Neural progenitor cell (in vitro differentiated cells): ENCODE measurements at regions not wholly inside any gene's neighbourhood (a gene's known extent, or its start where the extent isn't known, plus 50 kb on each side); places are given as distances from the start of the nearest gene placed in this dataset.
A peak's percentile ranks its signal among the peaks of the same experiment; 100 is the strongest.

Experiments used
- DNase-seq: peaks from one replicate; pipeline ENCODE4 v3.0.0-alpha.2; 2016; ENCODE audit warnings: low spot score
- H2AFZ ChIP-seq: fragments of 200-600 bp; sonication (generic); replicated peaks from 2 replicates; pipeline ENCODE4 v1.6.1; 2016; ENCODE audit warnings: antibody characterized with exemption
- H3F3A ChIP-seq: fragments of 200-600 bp; sonication (generic); 2 replicates; pipeline ENCODE4 v1.6.1; 2016; ENCODE audit warnings: antibody characterized with exemption, low read depth
- H3K27ac ChIP-seq: fragments of 200-600 bp; sonication (generic); 2 replicates; pipeline ENCODE4 v1.5.1; 2016; ENCODE audit warnings: mild to moderate bottlenecking
- H3K27me3 ChIP-seq: fragments of 200-600 bp; sonication (generic); 2 replicates; pipeline ENCODE4 v1.6.1; 2016; ENCODE audit warnings: mild to moderate bottlenecking, moderate library complexity
- H3K36me3 ChIP-seq: fragments of 200-600 bp; sonication (generic); 2 replicates; pipeline ENCODE4 v1.5.1; 2016
- H3K4me1 ChIP-seq: fragments of 200-600 bp; sonication (generic); 2 replicates; pipeline ENCODE4 v1.6.1; 2016; ENCODE audit warnings: mixed run types
- H3K4me2 ChIP-seq: fragments of 200-600 bp; sonication (generic); 2 replicates; pipeline ENCODE4 v1.6.1; 2016
- H3K4me3 ChIP-seq: fragments of 200-600 bp; sonication (generic); 2 replicates; pipeline ENCODE4 v1.5.1; 2016
- H3K79me2 ChIP-seq: fragments of 200-600 bp; sonication (generic); 2 replicates; pipeline ENCODE4 v1.6.1; 2016; ENCODE audit warnings: low read depth
- H3K9ac ChIP-seq: fragments of 200-600 bp; sonication (generic); 2 replicates; pipeline ENCODE4 v1.6.1; 2016
- H3K9me3 ChIP-seq: fragments of 200-600 bp; sonication (generic); 2 replicates; pipeline ENCODE4 v1.5.1; 2016; ENCODE audit warnings: low read depth
- H4K20me1 ChIP-seq: fragments of 200-600 bp; sonication (generic); 2 replicates; pipeline ENCODE4 v1.6.1; 2016; ENCODE audit warnings: low read depth
- H3K27ac Mint-ChIP-seq: 3 replicates; pipeline ENCODE4 v1.8.0; 2021; ENCODE audit warnings: mixed read lengths
- H3K27me3 Mint-ChIP-seq: 2 replicates; pipeline ENCODE4 v1.8.0; 2022; ENCODE audit warnings: low read depth, mild to moderate bottlenecking, inconsistent platforms, moderate library complexity, mixed read lengths; ENCODE audit not compliant: insufficient read depth
- H3K36me3 Mint-ChIP-seq: 3 replicates; pipeline ENCODE4 v1.8.0; 2021; ENCODE audit warnings: mixed read lengths
- H3K4me1 Mint-ChIP-seq: 3 replicates; pipeline ENCODE4 v1.8.0; 2021; ENCODE audit warnings: mixed read lengths
- H3K4me3 Mint-ChIP-seq: 3 replicates; pipeline ENCODE4 v1.8.0; 2021; ENCODE audit warnings: mild to moderate bottlenecking, moderate library complexity, mixed read lengths
- H3K9me3 Mint-ChIP-seq: 3 replicates; pipeline ENCODE4 v1.8.0; 2020; ENCODE audit warnings: mixed read lengths
- CTCF ChIP-seq: fragments of 200-600 bp; sonication (generic); IDR thresholded peaks from 2 replicates; pipeline ENCODE4 v1.5.1; 2017; ENCODE audit warnings: antibody characterized with exemption, mild to moderate bottlenecking
- EZH2 ChIP-seq: fragments of 200-600 bp; sonication (generic); IDR thresholded peaks from 2 replicates; pipeline ENCODE4 v1.6.1; 2017; ENCODE audit warnings: antibody characterized with exemption, mild to moderate bottlenecking, moderate library complexity
- EZH2phosphoT487 ChIP-seq: fragments of 200-600 bp; sonication (generic); IDR thresholded peaks from 2 replicates; pipeline ENCODE4 v1.6.1; 2017; ENCODE audit warnings: antibody characterized with exemption

DNA sequence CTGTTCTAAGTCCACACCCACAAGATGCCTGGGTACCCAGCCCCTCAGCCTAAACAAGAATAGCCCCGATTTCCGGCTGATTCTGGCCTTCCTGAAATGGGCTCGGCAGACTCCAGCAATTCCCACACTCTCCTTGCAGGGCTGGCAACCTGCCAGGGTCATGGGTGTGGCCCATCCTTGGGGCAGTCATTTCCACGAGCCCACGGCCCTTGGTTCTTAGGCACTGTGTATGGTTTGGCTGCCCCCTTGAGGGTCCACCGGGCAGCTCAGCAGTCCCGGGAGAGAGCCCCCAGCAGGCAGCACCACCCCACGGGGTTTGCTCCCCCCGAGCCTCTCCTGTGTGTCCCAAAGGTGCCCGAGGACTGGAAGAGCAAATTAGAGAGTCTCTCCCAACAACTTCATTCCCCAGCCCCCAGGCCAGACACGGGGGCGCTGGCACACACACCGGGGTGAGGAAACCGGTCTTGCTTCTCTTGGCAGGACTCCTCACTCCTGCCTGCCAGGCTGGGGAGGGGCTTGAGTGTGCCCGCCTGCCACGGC is 142.2 kb downstream of the EMX2 start:
- H3K27me3 Mint-ChIP-seq: peaks cover 3% of the 10 kb centered on the region
- H3F3A ChIP-seq: no peaks in the 10 kb centered on the region
- H3K79me2 ChIP-seq: no peaks in the 10 kb centered on the region
- no peaks in the 10 kb centered on the region for H3K9me3 ChIP-seq
- H3K27me3 ChIP-seq: no peaks in the 10 kb centered on the region
- H3K27ac ChIP-seq: no peak overlapping the region
- DNase-seq: peak; percentile 33
- no peak overlapping the region for H2AFZ ChIP-seq
- no peak overlapping the region for H3K4me2 ChIP-seq
- H3K4me1 ChIP-seq: peaks cover 7% of the 10 kb centered on the region
- H3K36me3 Mint-ChIP-seq: no peaks in the 10 kb centered on the region
- no peak overlapping the region for H3K9ac ChIP-seq
- peaks cover 16% of the 10 kb centered on the region for H3K4me1 Mint-ChIP-seq
- no peak overlapping the region for H3K27ac Mint-ChIP-seq
- no peak overlapping the region for H3K4me3 Mint-ChIP-seq
- peak; percentile 42 for TF ChIP-seq CTCF
- TF ChIP-seq EZH2: no peak
- H3K36me3 ChIP-seq: no peaks in the 10 kb centered on the region
- H4K20me1 ChIP-seq: no peaks in the 10 kb centered on the region
- H3K4me3 ChIP-seq: no peak overlapping the region
- H3K9me3 Mint-ChIP-seq: no peaks in the 10 kb centered on the region

DNA sequence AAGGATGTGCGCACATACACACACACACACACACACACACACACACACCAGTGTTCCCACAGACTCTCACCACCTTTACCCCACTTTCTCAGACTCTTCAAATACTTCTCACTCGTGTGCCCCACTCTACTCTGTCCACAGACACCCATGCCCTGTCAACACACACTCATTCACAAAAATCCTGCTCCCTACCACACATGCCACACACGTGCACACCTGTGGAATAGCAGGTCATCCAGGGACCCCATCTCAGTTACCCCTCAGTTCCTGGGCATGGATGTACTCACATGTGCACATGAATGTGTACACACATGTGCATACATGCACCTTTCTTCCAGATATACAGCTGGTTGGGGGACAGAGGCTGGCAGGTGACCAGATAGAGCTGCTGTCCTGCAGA is 142.9 kb downstream of the EMX2 start:
- Histone ChIP-seq H2AFZ (no peak overlapping the region), H4K20me1 (no peaks in the 10 kb centered on the region), H3K79me2 (no peaks in the 10 kb centered on the region), H3K27ac (no peak overlapping the region), H3K4me1 (peaks cover 12% of the 10 kb centered on the region), H3K4me3 (no peak overlapping the region), H3K27me3 (no peaks in the 10 kb centered on the region), H3K4me2 (no peak overlapping the region), H3K9ac (no peak overlapping the region), H3K36me3 (no peaks in the 10 kb centered on the region), H3K9me3 (no peaks in the 10 kb centered on the region), H3F3A (no peaks in the 10 kb centered on the region)
- TF ChIP-seq EZH2phosphoT487: no peak
- no peak for TF ChIP-seq CTCF
- TF ChIP-seq EZH2: no peak
- Mint-ChIP-seq H3K27ac (no peak overlapping the region), H3K4me3 (no peak overlapping the region), H3K36me3 (no peaks in the 10 kb centered on the region), H3K4me1 (peaks cover 18% of the 10 kb centered on the region), H3K9me3 (no peaks in the 10 kb centered on the region), H3K27me3 (peaks cover 3% of the 10 kb centered on the region)
- no peak for DNase-seq

- H3K4me1 Mint-ChIP-seq: peaks cover 18% of the 10 kb centered on the region
- Histone ChIP-seq H3K4me2 (no peak overlapping the region), H2AFZ (no peak overlapping the region), H3K9me3 (no peaks in the 10 kb centered on the region), H3K36me3 (no peaks in the 10 kb centered on the region), H3K9ac (no peak overlapping the region), H3K4me1 (peaks cover 12% of the 10 kb centered on the region), H4K20me1 (no peaks in the 10 kb centered on the region), H3F3A (no peaks in the 10 kb centered on the region), H3K27ac (no peak overlapping the region), H3K4me3 (no peak overlapping the region), H3K27me3 (no peaks in the 10 kb centered on the region), H3K79me2 (no peaks in the 10 kb centered on the region)
- no peak overlapping the region for H3K4me3 Mint-ChIP-seq
- no peak overlapping the region for H3K27ac Mint-ChIP-seq
- no peaks in the 10 kb centered on the region for H3K9me3 Mint-ChIP-seq
- TF ChIP-seq EZH2phosphoT487 (no peak), CTCF (no peak), EZH2 (no peak)
- no peak for DNase-seq
- H3K36me3 Mint-ChIP-seq: no peaks in the 10 kb centered on the region
- H3K27me3 Mint-ChIP-seq: peaks cover 3% of the 10 kb centered on the region
These were observed 144.1 kb downstream of the EMX2 start for GRCh38 chr10:117686606-117687005.
